Esophagus muscularis mucosa (tissue), 4 donors: ENCODE measurements at regions not wholly inside any gene's neighbourhood (a gene's known extent, or its start where the extent isn't known, plus 50 kb on each side); places are given as distances from the start of the nearest gene placed in this dataset.
A peak's percentile ranks its signal among the peaks of the same experiment; 100 is the strongest.

ENCODE experiments used
- DNase-seq: peaks from one replicate; pipeline ENCODE4 v3.0.0-alpha.2; 2017; ENCODE audit errors: extremely low spot score
- H3K27ac ChIP-seq, 4 donors: fragments of 200-600 bp; sonication (generic); replicated peaks in 1 of 4; 1 replicate in 3 of 4; 2 replicates in 1 of 4; pipeline ENCODE4 v1.5.1; 2016 to 2019; ENCODE audit warnings: mild to moderate bottlenecking in 1 of 4
- H3K27me3 ChIP-seq, 4 donors: fragments of 200-600 bp; sonication (generic); one replicate each; pipeline versions ENCODE4 v1.5.1 to v1.6.0; 2016 to 2019
- H3K36me3 ChIP-seq, 4 donors: fragments of 200-600 bp; sonication (generic); one replicate each; pipeline ENCODE4 v1.5.1; 2016 to 2019
- H3K4me1 ChIP-seq, 4 donors: fragments of 200-600 bp; sonication (generic); one replicate each; pipeline ENCODE4 v1.5.1; 2016 to 2019
- H3K4me3 ChIP-seq, 4 donors: fragments of 200-600 bp; sonication (generic); 1 replicate in 2 of 4; 2 replicates in 2 of 4; pipeline ENCODE4 v1.5.1; 2016 to 2019; ENCODE audit warnings: mild to moderate bottlenecking in 4 of 4, moderate library complexity in 1 of 4
- H3K9me3 ChIP-seq, 4 donors: fragments of 200-600 bp; sonication (generic); 1 replicate in 3 of 4; 2 replicates in 1 of 4; pipeline ENCODE4 v1.5.1; 2016 to 2019
- EP300 ChIP-seq: sonication (generic); formaldehyde crosslinking; IDR thresholded peaks from one replicate; pipeline ENCODE4 v1.6.1; 2017; ENCODE audit warnings: antibody characterized with exemption
- POLR2A ChIP-seq: fragments of 450-650 bp; IDR thresholded peaks from one replicate; pipeline ENCODE4 v1.6.1; 2017; ENCODE audit warnings: antibody characterized with exemption, moderate library complexity, mild to moderate bottlenecking, low read depth
- POLR2AphosphoS5 ChIP-seq, 2 donors: sonication (generic); formaldehyde crosslinking; IDR thresholded peaks; one replicate each; pipeline ENCODE4 v1.6.1; 2017; ENCODE audit warnings: antibody characterized with exemption in 2 of 2
- WGBS: methylation state at CpG from one replicate; pipeline ENCODE4 v1.1.5; 2018; 5-methylcytosine and 5-hydroxymethylcytosine counted together
- intact Hi-C: fragments of 100-400 bp; cut with DNase I; formaldehyde crosslinking; loops from one replicate; pipeline ENCODE4 v1.15.1; 2023
- TF ChIP-seq, protein P1 (sequence below), 3 experiments: fragments of 200-600 bp in 2 of 3; fragments of 450-650 bp in 1 of 3; sonication (generic) in 2 of 3; IDR thresholded peaks; one replicate each; pipeline ENCODE4 v1.5.1; 2017 to 2019; ENCODE audit warnings: antibody characterized with exemption in 3 of 3, mild to moderate bottlenecking in 2 of 3, moderate library complexity in 1 of 3

GRCh38 chr2:149648282-149649030 lies 60.9 kb upstream of the MMADHC start:
- peak in 1 of 2 donors; percentile 33 for TF ChIP-seq POLR2AphosphoS5 (IDR thresholded peaks at IDR 0.05)
- TF ChIP-seq EP300 = no peak
- TF ChIP-seq POLR2A = no peak
- TF ChIP-seq, protein P1, sequence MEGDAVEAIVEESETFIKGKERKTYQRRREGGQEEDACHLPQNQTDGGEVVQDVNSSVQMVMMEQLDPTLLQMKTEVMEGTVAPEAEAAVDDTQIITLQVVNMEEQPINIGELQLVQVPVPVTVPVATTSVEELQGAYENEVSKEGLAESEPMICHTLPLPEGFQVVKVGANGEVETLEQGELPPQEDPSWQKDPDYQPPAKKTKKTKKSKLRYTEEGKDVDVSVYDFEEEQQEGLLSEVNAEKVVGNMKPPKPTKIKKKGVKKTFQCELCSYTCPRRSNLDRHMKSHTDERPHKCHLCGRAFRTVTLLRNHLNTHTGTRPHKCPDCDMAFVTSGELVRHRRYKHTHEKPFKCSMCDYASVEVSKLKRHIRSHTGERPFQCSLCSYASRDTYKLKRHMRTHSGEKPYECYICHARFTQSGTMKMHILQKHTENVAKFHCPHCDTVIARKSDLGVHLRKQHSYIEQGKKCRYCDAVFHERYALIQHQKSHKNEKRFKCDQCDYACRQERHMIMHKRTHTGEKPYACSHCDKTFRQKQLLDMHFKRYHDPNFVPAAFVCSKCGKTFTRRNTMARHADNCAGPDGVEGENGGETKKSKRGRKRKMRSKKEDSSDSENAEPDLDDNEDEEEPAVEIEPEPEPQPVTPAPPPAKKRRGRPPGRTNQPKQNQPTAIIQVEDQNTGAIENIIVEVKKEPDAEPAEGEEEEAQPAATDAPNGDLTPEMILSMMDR (IDR thresholded peaks at IDR 0.05) = no peak
- intact Hi-C loops = no loop called here

GRCh38 chr2:149645391-149645790 lies 57.8 kb upstream of the MMADHC start:
- Histone ChIP-seq H3K27me3 (no peaks in the 10 kb centered on the region), H3K36me3 (no peaks in the 10 kb centered on the region), H3K4me1 (no peaks in the 10 kb centered on the region), H3K9me3 (no peaks in the 10 kb centered on the region), H3K4me3 (no peak overlapping the region), H3K27ac (no peak overlapping the region)
- intact Hi-C loops = no loop called here
- no peak for DNase-seq
- TF ChIP-seq, protein P1 (IDR thresholded peaks at IDR 0.05) = peak in 1 of 3 experiments; percentile 18
- no peak for TF ChIP-seq EP300

More at GRCh38 chr2:149648282-149649030, 60.9 kb upstream of the MMADHC start:
- no peaks in the 10 kb centered on the region for H3K9me3 ChIP-seq
- no peak overlapping the region for H3K4me3 ChIP-seq
- no peak for DNase-seq
- WGBS = 59% methylated on average over 3 of the region's 3 CpGs
- no peaks in the 10 kb centered on the region for H3K36me3 ChIP-seq
- no peaks in the 10 kb centered on the region for H3K27me3 ChIP-seq
- peak overlapping the region in 1 of 4 donors; percentile 11 for H3K27ac ChIP-seq
- H3K4me1 ChIP-seq = no peaks in the 10 kb centered on the region
